Superior temporal gyrus (tissue), 1 donor: ENCODE measurements at regions not wholly inside any gene's neighbourhood (a gene's known extent, or its start where the extent isn't known, plus 50 kb on each side); places are given as distances from the start of the nearest gene placed in this dataset.

Experiments used
- DNase-seq: peaks from one replicate; pipeline ENCODE4 v3.0.0-alpha.2; 2016; ENCODE audit errors: extremely low spot score

- no peak for DNase-seq
Observed at GRCh38 chr12:34343766-34344165, 321.5 kb downstream of the ALG10 start.

- DNase-seq = no peak
Observed at GRCh38 chr12:34344851-34345522, 322.7 kb downstream of the ALG10 start.

- DNase-seq = no peak
Observed at GRCh38 chr12:34345801-34346200, 323.5 kb downstream of the ALG10 start.

- no peak for DNase-seq
Observed at GRCh38 chr12:34346372-34347034, 324.2 kb downstream of the ALG10 start.

GRCh38 chr12:34347367-34347766 is 325.1 kb downstream of the ALG10 start:
- DNase-seq = no peak

- DNase-seq = no peak
Observed at GRCh38 chr12:34348064-34348463, 325.8 kb downstream of the ALG10 start.

- DNase-seq = no peak
Observed at GRCh38 chr12:34348836-34349672, 326.8 kb downstream of the ALG10 start.

- no peak for DNase-seq
Observed at GRCh38 chr12:34349673-34349961, 327.3 kb downstream of the ALG10 start.

- DNase-seq = no peak
Observed at GRCh38 chr12:34350092-34351041, 328.1 kb downstream of the ALG10 start.

GRCh38 chr12:34352098-34352497 is 329.8 kb downstream of the ALG10 start:
- DNase-seq = no peak

- DNase-seq = no peak
Observed at GRCh38 chr12:34354239-34355200, 332.2 kb downstream of the ALG10 start.

- DNase-seq = no peak
Observed at GRCh38 chr12:34356233-34356987, 334.1 kb downstream of the ALG10 start.

GRCh38 chr12:34357791-34358190 is 335.5 kb downstream of the ALG10 start:
- DNase-seq = no peak

- no peak for DNase-seq
Observed at GRCh38 chr12:34358198-34358597, 335.9 kb downstream of the ALG10 start.

GRCh38 chr12:34361721-34362316 is 339.5 kb downstream of the ALG10 start:
- no peak for DNase-seq

GRCh38 chr12:34363050-34363673 is 340.9 kb downstream of the ALG10 start:
- DNase-seq = no peak

- DNase-seq = no peak
Observed at GRCh38 chr12:34368079-34368478, 345.8 kb downstream of the ALG10 start.

GRCh38 chr12:34371050-34371449 is 348.8 kb downstream of the ALG10 start:
- DNase-seq = no peak

GRCh38 chr12:34372003-34372402 is 349.7 kb downstream of the ALG10 start:
- no peak for DNase-seq
